Transverse colon (tissue), 4 donors: ENCODE measurements at regions not wholly inside any gene's neighbourhood (a gene's known extent, or its start where the extent isn't known, plus 50 kb on each side); places are given as distances from the start of the nearest gene placed in this dataset.

Source experiments
- DNase-seq: peaks from one replicate; pipeline ENCODE4 v3.0.0-alpha.2; 2019
- H3K27ac ChIP-seq, 4 donors: fragments of 200-600 bp; sonication (generic); 2 replicates each; pipeline ENCODE4 v1.5.1; 2016 to 2018; ENCODE audit warnings: inconsistent platforms in 4 of 4
- H3K27me3 ChIP-seq: fragments of 200-600 bp; sonication (generic); 2 replicates; pipeline ENCODE4 v1.5.1; 2017; ENCODE audit warnings: inconsistent platforms
- H3K36me3 ChIP-seq, 4 donors: fragments of 200-600 bp; sonication (generic); 2 replicates each; pipeline ENCODE4 v1.5.1; 2017 to 2019; ENCODE audit warnings: inconsistent platforms in 4 of 4
- H3K4me1 ChIP-seq, 4 donors: fragments of 200-600 bp; sonication (generic); 2 replicates each; pipeline ENCODE4 v1.5.1; 2017 to 2020; ENCODE audit warnings: inconsistent platforms in 4 of 4
- H3K4me3 ChIP-seq, 4 donors: fragments of 200-600 bp; sonication (generic); 1 replicate in 1 of 4; 2 replicates in 3 of 4; pipeline versions ENCODE4 v1.5.1 to v1.6.1; 2017 to 2019; ENCODE audit warnings: inconsistent platforms in 4 of 4
- H3K9me3 ChIP-seq, 2 donors: fragments of 200-600 bp; sonication (generic); 2 replicates each; pipeline ENCODE4 v1.5.1; 2017 to 2019; ENCODE audit warnings: inconsistent platforms in 2 of 2
- CTCF ChIP-seq, 5 experiments: fragments of 200-600 bp in 3 of 5; fragments of 450-650 bp in 2 of 5; sonication (generic) in 3 of 5; IDR thresholded peaks; 1 replicate in 2 of 5; 2 replicates in 3 of 5; pipeline ENCODE4 v1.5.1; 2016 to 2017; ENCODE audit warnings: antibody characterized with exemption in 5 of 5, inconsistent platforms in 3 of 5, mild to moderate bottlenecking in 2 of 5, moderate library complexity in 1 of 5
- EP300 ChIP-seq: sonication (generic); formaldehyde crosslinking; IDR thresholded peaks from one replicate; pipeline ENCODE4 v1.6.1; 2017; ENCODE audit warnings: antibody characterized with exemption, low read depth
- POLR2A ChIP-seq: fragments of 450-650 bp; IDR thresholded peaks from one replicate; pipeline ENCODE4 v1.6.1; 2016; ENCODE audit warnings: antibody characterized with exemption, mild to moderate bottlenecking, moderate library complexity
- POLR2AphosphoS5 ChIP-seq, 3 donors: sonication (generic); formaldehyde crosslinking; IDR thresholded peaks; one replicate each; pipeline ENCODE4 v1.6.1; 2016; ENCODE audit warnings: antibody characterized with exemption in 3 of 3
- WGBS, 2 donors: methylation state at CpG; one replicate each; pipeline ENCODE4 v1.1.5; 2018; ENCODE audit warnings: low coverage in 1 of 2; 5-methylcytosine and 5-hydroxymethylcytosine counted together
- in situ Hi-C, 4 donors: fragments of 200-750 bp; cut with MboI; loops; one replicate each; pipeline versions ENCODE4 v1.15.0 to v1.15.1; 2017; ENCODE audit warnings: low sequenced_read_pairs in 3 of 4, low pct_ligation_motif_present in 1 of 4, low pct_unique_long_range_greater_than_20kb in 1 of 4
- intact Hi-C: fragments of 100-400 bp; cut with DNase I; formaldehyde crosslinking; loops from one replicate; pipeline ENCODE4 v1.15.1; 2023; ENCODE audit warnings: low total_unique reads

GRCh38 chr16:54693864-54694263 is 236.8 kb upstream of the IRX5 start:
- Histone ChIP-seq H3K36me3 (no peaks in the 10 kb centered on the region), H3K9me3 (no peaks in the 10 kb centered on the region), H3K27ac (no peak overlapping the region), H3K4me1 (no peaks in the 10 kb centered on the region), H3K27me3 (no peaks in the 10 kb centered on the region), H3K4me3 (no peak overlapping the region)
- intact Hi-C loops (no loop called here), in situ Hi-C loops (no loop called here)
- TF ChIP-seq POLR2AphosphoS5 (IDR thresholded peaks at IDR 0.05): no peak
- no peak for TF ChIP-seq POLR2A
- no peak for TF ChIP-seq CTCF (IDR thresholded peaks at IDR 0.05)
- TF ChIP-seq EP300: no peak
- no peak for DNase-seq

- Histone ChIP-seq H3K27me3 (no peaks in the 10 kb centered on the region), H3K4me1 (no peaks in the 10 kb centered on the region), H3K9me3 (no peaks in the 10 kb centered on the region), H3K27ac (no peak overlapping the region), H3K4me3 (no peak overlapping the region), H3K36me3 (no peaks in the 10 kb centered on the region)
- DNase-seq: no peak
- intact Hi-C loops: no loop called here
- TF ChIP-seq POLR2AphosphoS5 (IDR thresholded peaks at IDR 0.05) (no peak), POLR2A (no peak), CTCF (IDR thresholded peaks at IDR 0.05) (no peak), EP300 (no peak)
- in situ Hi-C loops: no loop called here
- WGBS, 2 donors: 53 to 55% methylated on average over 2 of the region's 2 CpGs
Measured at GRCh38 chr16:54690710-54691109, 240.0 kb upstream of the IRX5 start.

- no peaks in the 10 kb centered on the region for H3K27me3 ChIP-seq
- no peaks in the 10 kb centered on the region for H3K9me3 ChIP-seq
- no peaks in the 10 kb centered on the region for H3K4me1 ChIP-seq
- H3K4me3 ChIP-seq: no peak overlapping the region
- intact Hi-C loops (no loop called here), in situ Hi-C loops (no loop called here)
- H3K27ac ChIP-seq: no peak overlapping the region
- TF ChIP-seq CTCF (IDR thresholded peaks at IDR 0.05) (no peak), POLR2A (no peak), EP300 (no peak), POLR2AphosphoS5 (IDR thresholded peaks at IDR 0.05) (no peak)
- no peak for DNase-seq
- H3K36me3 ChIP-seq: no peaks in the 10 kb centered on the region
- WGBS, 2 donors: 63 to 75% methylated on average over 2 of the region's 2 CpGs
Measured at GRCh38 chr16:54690306-54690705, 240.4 kb upstream of the IRX5 start.

- no peak overlapping the region for H3K4me3 ChIP-seq
- no peak for TF ChIP-seq EP300
- no peak for TF ChIP-seq POLR2A
- no peak for TF ChIP-seq POLR2AphosphoS5 (IDR thresholded peaks at IDR 0.05)
- TF ChIP-seq CTCF (IDR thresholded peaks at IDR 0.05): no peak
- H3K27ac ChIP-seq: no peak overlapping the region
- no peak for DNase-seq
- no peaks in the 10 kb centered on the region for H3K9me3 ChIP-seq
- no peaks in the 10 kb centered on the region for H3K4me1 ChIP-seq
- in situ Hi-C loops (no loop called here), intact Hi-C loops (no loop called here)
- no peaks in the 10 kb centered on the region for H3K36me3 ChIP-seq
- no peaks in the 10 kb centered on the region for H3K27me3 ChIP-seq
- WGBS, 2 donors: 83 to 85% methylated on average over 6 to 7 of the region's 7 CpGs
Measured at GRCh38 chr16:54689072-54689865, 241.4 kb upstream of the IRX5 start.
